DMS 273 (cell line): ENCODE measurements at regions not wholly inside any gene's neighbourhood (a gene's known extent, or its start where the extent isn't known, plus 50 kb on each side); places are given as distances from the start of the nearest gene placed in this dataset.

ENCODE experiments used
- DNase-seq: peaks from one replicate; lab custom pipeline; 2025; ENCODE audit not compliant: unreplicated experiment; lab: John Stamatoyannopoulos, UW

DNA sequence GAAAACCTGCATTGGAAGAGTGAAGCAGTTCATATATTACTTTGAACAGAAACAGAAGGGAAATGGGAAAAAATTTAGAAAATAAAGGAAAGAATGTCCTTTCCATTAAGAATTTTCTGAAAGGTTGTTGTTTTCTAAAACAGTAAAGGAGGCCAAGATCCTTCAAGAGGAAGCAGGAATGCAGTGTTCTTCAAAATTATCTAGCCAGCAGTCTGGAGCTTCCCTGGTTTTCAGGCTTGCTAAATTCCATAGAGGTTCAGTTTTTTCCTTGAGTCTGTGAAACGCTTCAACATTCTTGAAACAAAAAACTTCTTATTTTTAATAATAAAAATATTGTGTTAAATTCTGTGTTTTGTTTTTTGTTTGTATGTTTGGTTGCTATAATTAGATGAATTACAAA is 189.0 kb upstream of the ANO3 start:
- DNase-seq, result no peak

DNA sequence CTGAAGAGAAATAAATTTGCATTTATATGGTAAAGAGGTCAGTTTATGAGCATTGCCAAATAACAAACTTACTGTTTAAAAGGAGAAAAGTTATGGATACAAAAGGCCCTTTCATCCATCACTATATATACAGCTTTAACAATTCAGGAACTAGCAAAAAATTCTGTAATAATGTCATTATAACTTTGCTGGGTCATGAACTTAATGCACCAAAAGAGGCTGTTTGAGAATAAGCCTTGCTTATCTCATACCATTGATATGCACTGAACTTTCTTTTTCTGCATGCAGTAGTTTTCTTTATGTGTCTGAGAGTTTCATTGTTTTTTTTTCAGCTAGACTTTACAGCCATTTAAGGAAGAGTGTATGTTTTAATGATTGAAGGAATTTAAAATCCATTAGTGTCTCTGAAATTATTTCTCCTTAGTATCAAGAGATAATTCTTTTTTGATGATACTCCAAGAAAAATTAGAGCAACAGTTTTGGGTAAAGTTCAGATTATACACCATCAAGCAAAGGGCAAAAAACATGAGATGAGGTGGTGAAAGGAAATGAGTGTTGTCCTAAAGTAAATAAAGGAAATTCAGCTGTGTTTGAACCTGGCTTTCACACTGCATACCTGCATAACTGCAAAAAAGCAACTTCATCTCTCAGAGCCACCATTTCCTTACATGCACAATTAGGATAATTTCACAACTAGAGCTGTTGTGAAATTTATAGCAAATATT is 188.2 kb upstream of the ANO3 start:
- DNase-seq, result no peak

DNA sequence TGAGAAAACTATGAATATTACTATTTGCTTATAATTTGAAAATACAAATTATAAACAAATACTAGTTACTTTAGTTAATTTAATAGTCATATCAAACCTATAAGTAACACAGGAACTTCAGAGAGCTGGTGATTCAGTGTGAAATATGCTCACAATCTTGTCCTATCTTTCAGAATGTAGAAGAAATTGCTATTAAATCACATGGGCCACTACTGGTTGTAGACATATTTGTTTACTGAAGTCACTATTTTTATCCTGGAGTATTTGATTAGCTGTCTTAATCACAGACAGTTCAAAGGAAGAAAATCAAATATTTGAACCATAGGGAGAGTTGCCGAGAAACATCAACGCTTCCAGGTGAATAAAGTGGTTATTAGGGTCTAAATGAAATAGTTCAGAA is 187.6 kb upstream of the ANO3 start:
- DNase-seq, result no peak

DNA sequence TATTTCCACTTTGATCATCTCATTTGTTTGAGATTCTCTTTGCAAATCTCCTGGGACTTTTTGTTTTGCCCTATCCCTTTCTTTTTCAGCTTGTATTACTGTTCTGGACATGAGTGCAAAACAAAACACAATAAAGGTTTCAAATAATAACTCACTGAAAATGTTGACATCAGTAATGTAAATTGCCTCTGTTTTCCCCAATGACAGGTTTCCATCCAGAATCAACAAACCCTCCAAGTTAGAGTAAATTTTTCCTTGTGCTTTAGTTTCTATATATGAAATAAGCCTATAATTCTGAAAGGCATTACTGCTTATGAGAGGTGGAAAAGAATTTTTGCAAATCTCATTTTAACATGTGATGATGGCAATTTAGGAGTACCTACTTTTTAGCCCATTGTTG is 187.0 kb upstream of the ANO3 start:
- DNase-seq, result no peak

DNA sequence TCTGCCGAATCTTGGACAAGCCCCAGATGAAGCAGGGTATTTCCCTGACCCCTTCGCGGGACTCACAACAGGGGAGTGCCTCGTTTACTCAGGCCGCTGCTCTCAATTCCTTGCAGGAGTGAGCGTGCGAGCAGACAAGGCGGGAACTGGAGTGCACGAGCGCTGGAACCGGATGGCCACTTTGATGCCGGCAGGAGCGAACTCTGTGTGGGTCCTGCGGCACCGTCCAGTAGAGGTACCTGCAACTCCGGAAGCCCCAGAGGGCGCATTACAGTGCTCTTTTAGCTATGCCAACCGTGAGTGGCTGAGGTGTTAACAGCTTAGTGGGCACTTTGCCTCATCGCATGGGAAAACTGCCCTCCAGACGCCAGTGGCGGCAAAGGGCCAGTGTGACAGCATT is 182.3 kb upstream of the ANO3 start:
- DNase-seq, result no peak

DNA sequence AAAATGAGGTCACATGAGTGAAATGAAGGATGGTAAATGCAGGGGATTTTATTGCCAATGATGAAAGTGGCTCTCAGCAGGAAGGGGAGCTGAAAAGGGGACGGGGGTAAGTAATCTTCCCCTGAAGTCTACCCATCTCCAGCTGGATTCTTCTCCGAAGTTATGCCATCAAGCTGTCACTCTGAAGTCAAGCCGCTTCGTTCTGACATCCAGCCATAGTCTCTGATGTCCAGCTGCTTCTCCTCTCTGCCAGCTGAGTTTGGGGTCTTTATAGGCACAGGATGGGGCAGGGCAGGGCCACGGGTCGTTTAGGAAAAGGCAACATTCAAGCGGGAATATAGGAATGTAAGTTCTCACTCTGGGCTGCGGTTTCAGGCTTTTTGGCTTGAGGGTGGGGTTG is 181.9 kb upstream of the ANO3 start:
- no peak for DNase-seq

DNA sequence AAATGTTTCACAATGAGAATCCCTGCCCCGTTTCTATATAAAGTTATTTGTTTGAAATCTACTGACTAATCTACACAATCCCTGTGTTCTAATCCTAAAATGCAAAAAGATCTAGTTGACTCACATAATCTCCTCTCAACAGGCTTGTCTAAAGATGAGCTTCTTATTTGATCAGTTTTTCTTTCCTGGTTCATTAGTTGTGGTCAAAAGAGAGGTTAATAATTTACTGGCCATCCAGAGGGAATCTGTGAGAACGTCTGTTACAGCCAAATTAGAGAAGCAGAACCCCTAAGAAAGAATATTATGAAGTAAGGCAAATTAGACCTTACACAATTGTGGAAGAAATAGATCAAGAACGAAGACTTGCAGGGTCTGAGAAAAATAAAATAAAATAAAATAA is 173.7 kb upstream of the ANO3 start:
- no peak for DNase-seq

DNA sequence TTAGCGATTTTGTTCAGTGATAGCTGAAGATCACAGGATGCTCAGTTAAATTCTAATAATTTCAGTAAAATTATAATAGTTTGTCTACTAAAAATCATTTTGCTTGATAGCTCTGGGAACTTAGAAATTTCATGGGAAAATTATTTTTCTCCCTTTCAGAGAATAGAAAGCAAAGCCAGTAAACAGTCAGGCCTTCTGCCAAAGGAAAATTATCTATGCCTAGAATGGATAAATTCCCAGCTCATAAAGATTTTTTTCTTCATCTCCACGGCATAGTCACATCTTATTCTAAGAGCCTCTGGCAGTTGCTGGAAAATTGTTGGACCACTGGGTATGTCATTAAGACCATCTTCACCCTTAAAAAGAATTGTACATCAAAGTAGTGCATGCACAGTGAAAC is 169.6 kb upstream of the ANO3 start:
- DNase-seq, result no peak

DNA sequence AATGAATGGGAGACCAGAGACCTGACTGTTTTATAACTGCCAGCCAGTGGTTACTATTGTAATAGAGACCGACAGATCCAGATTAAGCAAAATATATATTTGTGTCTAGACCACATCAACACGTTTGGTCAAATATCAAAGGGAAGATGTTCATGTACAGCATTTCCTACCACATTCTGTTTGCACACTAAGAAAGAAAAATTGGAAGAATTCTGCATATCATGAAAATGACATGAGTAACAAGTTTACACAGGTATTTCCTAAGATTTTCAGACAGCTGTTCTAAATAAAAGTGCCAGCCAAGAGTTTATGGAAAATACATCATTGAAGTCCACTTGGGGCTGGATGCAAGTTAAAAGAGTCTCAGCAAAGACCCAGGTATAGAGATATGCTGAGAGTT is 145.5 kb upstream of the ANO3 start:
- DNase-seq, result no peak

DNA sequence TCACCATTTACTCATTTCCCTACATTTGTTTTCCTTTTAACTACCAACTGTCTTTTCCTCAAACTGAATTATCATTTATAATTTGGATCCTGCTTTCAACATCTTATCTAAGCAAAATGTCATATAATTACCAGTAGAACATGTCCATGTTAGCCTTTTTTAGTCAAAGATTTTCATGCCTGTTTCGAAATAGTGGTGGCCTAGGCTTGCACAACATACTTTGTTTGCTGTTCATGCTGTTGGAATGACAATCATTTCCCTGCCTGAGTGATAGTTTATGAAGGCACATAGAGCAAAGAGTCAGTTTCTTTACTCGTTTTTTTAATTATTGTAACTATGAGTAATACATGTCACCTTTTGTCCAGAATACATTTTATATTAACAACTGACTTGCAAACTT is 144.3 kb upstream of the ANO3 start:
- no peak for DNase-seq

DNA sequence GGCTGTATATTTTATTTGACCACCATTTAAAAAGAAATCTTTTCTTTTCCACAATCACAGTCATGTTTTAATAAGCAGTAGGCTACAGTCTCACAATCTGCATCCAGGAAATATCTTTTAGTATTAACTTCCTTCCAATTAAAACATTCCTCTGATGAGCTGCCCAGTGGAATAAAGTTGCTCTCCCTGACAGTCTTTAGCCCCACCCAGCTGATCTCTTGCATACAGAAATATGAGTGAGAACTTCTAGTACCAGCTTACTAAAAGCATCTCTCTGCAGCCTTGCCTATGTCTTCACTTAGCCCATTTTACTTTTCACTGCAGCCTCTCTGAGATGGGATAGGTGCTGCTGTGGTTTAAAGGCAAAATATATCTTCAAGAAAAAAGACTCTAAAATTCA is 143.4 kb upstream of the ANO3 start:
- no peak for DNase-seq

DNA sequence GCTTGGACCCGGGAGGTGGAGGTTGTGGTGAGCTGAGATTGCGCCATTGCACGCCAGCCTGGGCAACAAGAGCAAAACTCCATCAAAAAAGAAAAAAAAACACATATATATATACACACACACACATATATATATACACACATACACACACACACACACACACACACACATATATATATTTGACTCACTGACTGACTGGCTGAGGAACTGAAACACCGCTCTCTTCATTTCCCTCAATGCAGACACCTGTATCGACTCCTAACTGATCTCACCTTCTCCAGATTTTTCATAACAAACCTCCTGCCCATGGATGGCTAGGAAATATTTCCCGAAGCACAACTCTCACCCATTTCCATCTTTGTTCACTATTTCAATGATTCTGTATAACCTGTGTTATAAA is 140.7 kb upstream of the ANO3 start:
- no peak for DNase-seq

DNA sequence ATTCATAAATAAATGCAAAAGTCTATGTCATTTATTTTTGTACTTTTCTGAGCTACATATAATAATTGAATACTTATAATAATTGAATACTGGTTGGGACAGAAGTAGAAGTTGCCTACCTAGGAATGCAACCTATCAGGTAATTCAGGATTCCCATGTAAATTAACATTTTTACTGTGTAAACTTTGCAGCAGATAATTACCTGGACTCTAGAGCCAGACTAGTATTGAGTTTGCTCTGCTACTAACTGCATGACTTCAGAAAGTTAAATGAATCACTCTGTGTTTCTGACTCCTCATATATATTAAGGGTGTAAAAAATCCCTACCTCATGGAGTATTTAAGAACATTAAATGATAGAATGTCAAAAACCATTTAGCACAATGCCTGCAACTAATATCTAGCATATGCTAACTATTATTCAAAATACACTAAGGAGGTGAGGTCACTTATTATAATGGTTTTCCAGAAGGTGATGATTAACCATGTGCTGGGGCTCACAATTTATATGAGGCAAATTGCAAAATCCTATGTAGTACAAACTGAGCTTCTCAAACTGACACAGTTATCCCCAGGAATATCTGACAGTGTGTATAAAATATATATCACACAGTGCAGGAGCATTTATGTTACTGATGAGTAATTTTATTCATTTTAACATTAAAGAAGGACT is 138.1 kb upstream of the ANO3 start:
- DNase-seq, result no peak

DNA sequence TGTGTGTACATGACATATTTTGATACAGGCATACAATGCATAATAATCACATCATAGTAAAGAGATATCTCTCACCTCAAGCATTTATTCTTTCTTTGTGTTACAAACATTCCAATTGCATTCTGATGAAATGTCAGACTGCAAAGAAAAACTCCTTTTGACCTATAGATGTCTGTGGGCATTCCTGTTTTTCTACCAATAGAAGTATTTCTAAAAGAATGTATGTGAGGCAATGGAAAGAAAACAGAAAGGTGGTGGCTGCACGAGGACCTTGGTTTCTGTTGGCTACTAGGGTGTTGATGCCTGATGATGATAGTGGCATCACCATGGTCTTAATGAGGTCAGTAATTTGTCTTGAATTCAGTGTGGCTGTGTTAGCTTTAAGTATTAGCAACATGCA is 137.0 kb upstream of the ANO3 start:
- no peak for DNase-seq

DNA sequence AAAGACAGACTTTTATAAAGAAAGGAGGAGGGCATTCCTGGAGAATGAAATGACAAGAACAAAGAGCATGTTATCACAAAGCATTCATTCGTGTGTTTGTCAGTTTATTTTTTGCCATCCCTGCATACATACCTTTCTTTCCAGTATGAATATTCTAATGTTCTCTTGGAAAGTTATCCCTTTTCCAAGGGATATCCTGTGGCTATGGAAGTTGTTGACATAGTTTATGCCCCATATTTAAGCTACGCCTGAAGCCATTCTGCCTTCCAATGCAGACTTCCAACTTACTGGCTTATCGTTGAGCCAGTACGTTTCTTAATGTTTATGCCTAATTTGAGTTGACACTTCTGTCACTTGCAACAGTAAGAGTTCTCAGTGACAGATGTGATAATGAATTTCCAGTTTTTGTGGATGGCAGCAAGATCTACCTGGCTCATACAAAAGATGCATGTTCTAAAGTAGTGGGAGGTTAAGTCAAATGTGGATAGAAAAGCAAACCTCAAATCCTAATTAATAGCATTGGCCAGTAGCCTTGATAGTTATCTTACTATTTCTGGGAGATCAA is 133.3 kb upstream of the ANO3 start:
- DNase-seq, result no peak

DNA sequence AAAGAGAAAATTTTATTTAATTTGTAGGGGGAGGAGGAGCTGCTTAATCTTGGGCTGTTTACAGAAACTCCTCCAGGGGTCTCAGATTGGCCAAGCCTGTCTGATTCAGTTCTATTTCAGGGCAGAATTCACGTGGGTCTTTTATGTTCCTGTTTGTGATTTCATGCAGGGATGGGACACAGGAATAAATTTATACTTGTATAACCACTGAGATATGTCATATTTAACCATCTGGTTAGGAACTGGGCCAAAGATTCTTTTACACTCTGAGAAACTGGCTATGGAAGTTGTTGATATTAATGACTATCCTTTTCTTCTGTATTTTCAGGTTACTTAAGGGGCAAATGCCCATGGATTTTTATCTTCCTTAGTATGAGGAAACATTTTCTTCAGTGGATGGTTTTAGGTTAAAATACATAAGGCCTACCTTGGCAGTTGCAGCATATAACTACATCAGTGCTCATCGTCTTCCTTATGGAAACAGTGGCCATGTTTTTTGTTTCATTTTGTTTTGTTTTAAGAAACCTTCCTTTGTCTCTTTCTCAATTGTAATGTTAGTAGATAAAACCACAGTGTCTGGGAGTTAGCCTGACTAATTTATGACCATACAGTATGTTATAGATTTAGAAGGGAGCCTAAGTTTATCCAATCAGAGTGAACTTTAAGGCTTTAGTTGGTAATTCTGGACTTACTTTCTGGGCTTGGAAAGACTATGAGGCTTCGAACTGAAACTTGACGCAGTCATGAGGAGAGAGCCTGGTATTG is 132.4 kb upstream of the ANO3 start:
- DNase-seq, result peak; percentile 24

DNA sequence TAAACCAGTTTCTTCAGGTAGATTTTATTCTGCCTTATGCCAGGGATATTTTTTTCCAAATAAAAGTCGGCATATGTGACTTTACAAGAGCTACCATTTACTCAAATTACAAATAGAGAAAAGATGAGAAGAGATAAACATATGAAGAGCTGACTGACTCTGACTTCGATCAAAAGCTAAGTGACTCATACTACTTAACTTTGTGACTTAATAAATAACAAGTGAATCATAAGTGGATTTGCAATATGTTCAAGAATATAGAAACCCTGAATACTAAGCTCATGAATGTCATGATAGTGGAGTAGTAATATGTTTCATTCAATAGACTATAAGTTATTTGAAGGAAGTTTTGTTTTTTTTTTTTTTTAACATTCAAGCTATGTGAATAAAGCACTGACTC is 130.5 kb upstream of the ANO3 start:
- DNase-seq, result peak; percentile 45

DNA sequence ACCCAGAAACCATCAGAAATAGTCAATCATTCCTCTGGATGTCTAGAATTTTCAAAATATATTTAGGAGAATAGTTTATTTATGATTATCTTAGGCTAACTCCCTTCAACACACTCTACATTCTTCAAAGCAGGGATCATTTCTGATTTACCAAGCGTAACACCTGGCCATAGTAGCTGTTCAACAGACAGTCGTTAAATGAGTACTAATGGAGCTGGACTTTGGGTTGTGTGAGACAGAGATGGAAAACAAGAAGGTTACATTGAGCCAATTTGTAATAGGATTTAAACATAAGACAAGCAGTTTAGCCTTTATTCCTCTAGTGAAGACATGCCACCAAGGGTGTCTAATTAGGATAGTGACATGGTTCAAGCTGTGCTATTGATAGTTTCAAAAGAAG is 129.2 kb upstream of the ANO3 start:
- no peak for DNase-seq

DNA sequence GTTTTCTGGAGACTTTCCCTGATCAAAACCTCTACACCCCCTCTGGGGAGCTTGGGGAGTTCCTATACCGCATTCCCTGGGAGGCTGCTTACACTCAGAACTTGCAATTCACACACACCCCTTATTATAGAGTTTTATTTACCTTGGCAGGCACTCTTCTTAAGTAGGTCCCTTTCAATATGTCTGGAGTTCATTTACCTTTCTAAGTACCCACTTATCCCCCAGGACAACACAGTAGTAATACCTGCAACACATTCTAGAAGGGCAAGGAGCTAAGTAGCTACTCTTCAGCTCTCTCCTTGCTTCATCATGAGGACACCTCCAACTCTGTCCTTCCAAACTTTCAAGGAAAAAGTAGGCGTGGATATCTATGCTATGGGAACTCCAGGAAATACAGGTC is 127.8 kb upstream of the ANO3 start:
- DNase-seq, result no peak

DNA sequence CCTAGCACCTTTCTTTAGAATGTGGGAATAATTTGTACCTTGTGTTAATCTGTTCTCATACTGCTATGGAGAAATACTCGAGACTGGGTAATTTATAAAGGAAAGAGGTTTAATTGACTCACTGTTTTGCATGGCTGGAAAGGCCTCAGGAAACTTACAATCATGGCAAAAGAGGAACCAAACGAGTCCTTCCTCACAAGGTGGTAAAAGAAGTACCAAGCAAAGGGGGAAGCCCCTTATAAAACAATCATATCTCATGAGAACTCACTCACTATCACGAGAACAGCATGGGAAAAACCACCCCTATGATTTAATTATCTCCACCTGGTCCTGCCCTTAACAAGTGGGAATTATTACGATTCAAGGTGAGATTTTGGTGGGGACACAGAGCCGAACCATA is 127.1 kb upstream of the ANO3 start:
- DNase-seq, result no peak

DNA sequence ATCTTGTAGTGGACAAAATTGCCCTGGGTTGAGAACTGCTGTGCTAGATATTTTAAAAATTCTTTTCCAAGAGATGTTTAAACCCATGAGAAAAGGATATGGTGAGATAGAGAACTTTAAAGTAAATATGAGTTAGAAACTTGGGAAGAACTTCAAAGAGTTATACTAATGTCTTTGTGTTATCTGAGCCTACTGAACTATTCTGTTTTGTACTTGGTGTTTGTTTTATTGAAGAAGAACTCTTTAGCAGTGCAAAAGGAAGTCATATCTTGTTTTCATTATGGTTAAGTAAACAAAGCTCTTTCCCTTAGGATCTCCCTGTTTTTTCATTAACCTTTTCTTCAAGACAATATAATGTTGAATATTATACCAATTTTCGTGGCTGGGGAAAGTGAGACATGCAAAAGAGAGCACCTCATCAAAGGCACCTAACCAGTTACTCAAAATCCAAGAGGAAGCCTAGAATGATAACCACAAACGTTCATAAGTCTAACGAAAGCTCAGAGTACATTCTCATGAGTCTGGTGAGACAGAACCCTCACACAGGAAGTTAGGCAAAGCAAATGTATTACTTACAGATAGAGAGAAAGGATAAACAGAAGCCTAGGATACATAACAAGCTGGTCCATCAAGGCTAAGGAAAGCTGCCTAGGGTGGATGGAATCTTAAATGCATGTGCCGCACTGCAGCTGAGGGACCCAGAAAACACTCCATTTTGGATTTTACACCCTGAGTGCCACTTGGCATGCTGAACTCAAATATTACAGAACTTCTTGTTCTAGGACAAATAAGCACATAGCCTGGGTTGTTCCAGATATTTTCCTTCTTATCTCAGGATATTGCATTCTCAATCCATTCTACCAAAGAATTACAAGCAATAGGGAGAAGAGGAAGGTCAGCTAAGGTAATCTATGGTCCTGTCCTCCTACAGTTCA is 112.5 kb upstream of the ANO3 start:
- no peak for DNase-seq
